Spleen (tissue), 11 donors: ENCODE measurements at regions not wholly inside any gene's neighbourhood (a gene's known extent, or its start where the extent isn't known, plus 50 kb on each side); places are given as distances from the start of the nearest gene placed in this dataset.

ENCODE experiments used
- DNase-seq: peaks from one replicate; pipeline ENCODE4 v3.0.0-alpha.2; 2020
- H3K27ac ChIP-seq, 8 donors: fragments of 200-600 bp; sonication (generic) in 7 of 8; 1 replicate in 4 of 8; 2 replicates in 4 of 8; pipeline versions ENCODE4 v1.5.0 to v1.8.0; 2016 to 2021; ENCODE audit warnings: inconsistent platforms in 4 of 8, mild to moderate bottlenecking in 4 of 8, moderate library complexity in 1 of 8
- H3K27me3 ChIP-seq, 7 donors: fragments of 200-600 bp; sonication (generic) in 6 of 7; replicated peaks in 1 of 7; 1 replicate in 4 of 7; 2 replicates in 3 of 7; pipeline versions ENCODE4 v1.5.0 to v1.8.0; 2016 to 2021; ENCODE audit warnings: inconsistent platforms in 3 of 7, mild to moderate bottlenecking in 1 of 7
- H3K36me3 ChIP-seq, 6 donors: fragments of 200-600 bp; sonication (generic) in 5 of 6; 1 replicate in 4 of 6; 2 replicates in 2 of 6; pipeline versions ENCODE4 v1.5.0 to v1.8.0; 2016 to 2021; ENCODE audit warnings: inconsistent platforms in 2 of 6
- H3K4me1 ChIP-seq, 6 donors: fragments of 200-600 bp; sonication (generic) in 5 of 6; 1 replicate in 3 of 6; 2 replicates in 3 of 6; pipeline versions ENCODE4 v1.5.0 to v1.8.0; 2016 to 2021; ENCODE audit warnings: inconsistent platforms in 3 of 6
- H3K4me3 ChIP-seq, 8 donors: fragments of 200-600 bp; sonication (generic) in 7 of 8; 1 replicate in 4 of 8; 2 replicates in 4 of 8; pipeline versions ENCODE4 v1.5.0 to v1.8.0; 2016 to 2021; ENCODE audit warnings: inconsistent platforms in 4 of 8, mild to moderate bottlenecking in 4 of 8, moderate library complexity in 2 of 8
- H3K9me3 ChIP-seq, 8 donors: fragments of 200-600 bp; sonication (generic) in 7 of 8; 1 replicate in 4 of 8; 2 replicates in 4 of 8; pipeline versions ENCODE4 v1.5.0 to v1.8.0; 2016 to 2021; ENCODE audit warnings: inconsistent platforms in 4 of 8
- POLR2A ChIP-seq, 3 donors: fragments of 450-650 bp; IDR thresholded peaks; one replicate each; pipeline ENCODE4 v1.5.1; 2017; ENCODE audit warnings: antibody characterized with exemption in 3 of 3, mild to moderate bottlenecking in 1 of 3
- POLR2AphosphoS5 ChIP-seq, 3 donors: sonication (generic); formaldehyde crosslinking; IDR thresholded peaks; one replicate each; pipeline ENCODE4 v1.5.1; 2017; ENCODE audit warnings: antibody characterized with exemption in 3 of 3
- WGBS, 5 donors: extraction: QIAGEN DNeasy Blood & Tissue Kit in 3 of 5; methylation state at CpG; one replicate each; pipeline versions ENCODE4 v1.1.5 to v1.1.7; 2013 to 2018; 5-methylcytosine and 5-hydroxymethylcytosine counted together
- intact Hi-C: fragments of 100-400 bp; cut with DNase I; formaldehyde crosslinking; loops from one replicate; pipeline ENCODE4 v1.15.0; 2023; ENCODE audit warnings: low total_unique reads
- TF ChIP-seq, protein P1 (sequence below), 11 experiments: fragments of 200-600 bp in 7 of 11; fragments of 450-650 bp in 4 of 11; sonication (generic) in 4 of 11; IDR thresholded peaks in 8 of 11; conservative IDR thresholded peaks in 3 of 11; 1 replicate in 7 of 11; 2 replicates in 4 of 11; pipeline versions ENCODE4 v1.4.0 to v1.8.0; 2016 to 2021; ENCODE audit warnings: antibody characterized with exemption in 11 of 11, inconsistent platforms in 4 of 11, mild to moderate bottlenecking in 1 of 11
- donor health status: healthy with polysubstance abuse.
- donor health status: DM: no; HTN: no; CAD: no; lungs with moderate emphysema.
- donor health status: DM: no; HTN: no; CAD: no.
- donor health status: Bipolar disorder and iron deficiency.
- donor health status: healthy.
- donor health status: DM: no; HTN: no; CAD: no.
- donor health status: DM: yes; HTN: yes; CAD: no.

GRCh38 chr2:59690849-59691248, 862.6 kb downstream of the BCL11A start:
- Histone ChIP-seq H3K9me3 (peaks cover 0 to 17% (median 11%) of the 10 kb centered on the region in 8 donors), H3K4me1 (no peaks in the 10 kb centered on the region), H3K36me3 (no peaks in the 10 kb centered on the region), H3K27ac (no peak overlapping the region), H3K4me3 (no peak overlapping the region), H3K27me3 (no peaks in the 10 kb centered on the region)
- TF ChIP-seq, protein P1, sequence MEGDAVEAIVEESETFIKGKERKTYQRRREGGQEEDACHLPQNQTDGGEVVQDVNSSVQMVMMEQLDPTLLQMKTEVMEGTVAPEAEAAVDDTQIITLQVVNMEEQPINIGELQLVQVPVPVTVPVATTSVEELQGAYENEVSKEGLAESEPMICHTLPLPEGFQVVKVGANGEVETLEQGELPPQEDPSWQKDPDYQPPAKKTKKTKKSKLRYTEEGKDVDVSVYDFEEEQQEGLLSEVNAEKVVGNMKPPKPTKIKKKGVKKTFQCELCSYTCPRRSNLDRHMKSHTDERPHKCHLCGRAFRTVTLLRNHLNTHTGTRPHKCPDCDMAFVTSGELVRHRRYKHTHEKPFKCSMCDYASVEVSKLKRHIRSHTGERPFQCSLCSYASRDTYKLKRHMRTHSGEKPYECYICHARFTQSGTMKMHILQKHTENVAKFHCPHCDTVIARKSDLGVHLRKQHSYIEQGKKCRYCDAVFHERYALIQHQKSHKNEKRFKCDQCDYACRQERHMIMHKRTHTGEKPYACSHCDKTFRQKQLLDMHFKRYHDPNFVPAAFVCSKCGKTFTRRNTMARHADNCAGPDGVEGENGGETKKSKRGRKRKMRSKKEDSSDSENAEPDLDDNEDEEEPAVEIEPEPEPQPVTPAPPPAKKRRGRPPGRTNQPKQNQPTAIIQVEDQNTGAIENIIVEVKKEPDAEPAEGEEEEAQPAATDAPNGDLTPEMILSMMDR (IDR thresholded peaks at IDR 0.05 in 8 of 11, conservative IDR thresholded peaks at IDR 0.05 in 3 of 11): no peak
- TF ChIP-seq POLR2AphosphoS5 (IDR thresholded peaks at IDR 0.05) (no peak), POLR2A (IDR thresholded peaks at IDR 0.05) (no peak)
- WGBS, 5 donors: 82 to 92% (median 89%) methylated on average over 4 of the region's 4 CpGs
- intact Hi-C loops: no loop called here
- no peak for DNase-seq

GRCh38 chr2:59684771-59685166, 868.7 kb downstream of the BCL11A start:
- Histone ChIP-seq H3K27ac (no peak overlapping the region), H3K36me3 (no peaks in the 10 kb centered on the region), H3K4me3 (no peak overlapping the region), H3K9me3 (peaks cover 0 to 23% (median 4%) of the 10 kb centered on the region in 8 donors), H3K27me3 (no peaks in the 10 kb centered on the region), H3K4me1 (no peaks in the 10 kb centered on the region)
- 67 to 76% (median 75%) methylated on average over 1 of the region's 1 CpG for WGBS, 5 donors
- no peak for DNase-seq
- intact Hi-C loops: no loop called here
- TF ChIP-seq, protein P1 (IDR thresholded peaks at IDR 0.05 in 8 of 11, conservative IDR thresholded peaks at IDR 0.05 in 3 of 11): no peak
- TF ChIP-seq POLR2AphosphoS5 (IDR thresholded peaks at IDR 0.05): no peak
- TF ChIP-seq POLR2A (IDR thresholded peaks at IDR 0.05): no peak

DNA sequence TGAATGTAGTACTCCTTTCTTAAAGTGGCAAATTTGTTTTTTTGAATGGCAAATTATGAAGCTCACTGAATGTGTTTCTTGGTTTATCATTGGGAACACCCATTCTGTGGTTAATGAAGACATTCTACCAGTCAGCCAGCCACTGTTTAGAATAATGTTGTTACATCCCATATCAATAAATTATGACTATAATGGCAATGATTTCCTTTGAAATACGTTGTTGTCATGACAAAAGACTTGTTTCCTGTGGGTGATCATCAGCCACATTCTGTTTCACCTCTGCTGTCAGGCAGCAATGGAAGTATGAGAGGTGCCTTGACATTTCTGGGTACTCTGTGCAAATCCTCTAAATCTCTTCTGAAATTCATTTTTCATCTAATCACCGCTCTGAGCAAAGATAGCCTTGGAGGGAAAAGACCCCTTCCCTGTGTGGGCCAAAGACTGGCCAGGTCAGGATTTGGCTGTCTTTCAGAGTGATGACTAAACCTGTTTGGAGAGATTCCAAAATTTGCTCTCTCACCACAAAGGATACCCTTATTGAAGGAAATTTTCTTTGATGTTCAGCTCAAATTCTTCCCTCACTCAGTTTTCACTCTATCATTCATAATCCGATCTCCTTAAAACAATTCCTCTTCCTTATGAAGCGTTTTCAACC, 869.2 kb downstream of the BCL11A start:
- TF ChIP-seq POLR2A (IDR thresholded peaks at IDR 0.05): no peak
- no peak for TF ChIP-seq POLR2AphosphoS5 (IDR thresholded peaks at IDR 0.05)
- TF ChIP-seq, protein P1 (IDR thresholded peaks at IDR 0.05 in 8 of 11, conservative IDR thresholded peaks at IDR 0.05 in 3 of 11): no peak
- 58 to 67% (median 65%) methylated on average over 4 of the region's 4 CpGs for WGBS, 5 donors

GRCh38 chr2:59680863-59681262, 872.6 kb downstream of the BCL11A start:
- Histone ChIP-seq H3K4me1 (no peaks in the 10 kb centered on the region), H3K27me3 (no peaks in the 10 kb centered on the region), H3K27ac (no peak overlapping the region), H3K9me3 (peaks cover 0 to 23% (median 4%) of the 10 kb centered on the region in 8 donors), H3K4me3 (no peak overlapping the region), H3K36me3 (no peaks in the 10 kb centered on the region)
- intact Hi-C loops: no loop called here
- TF ChIP-seq, protein P1 (IDR thresholded peaks at IDR 0.05 in 8 of 11, conservative IDR thresholded peaks at IDR 0.05 in 3 of 11): no peak
- TF ChIP-seq POLR2AphosphoS5 (IDR thresholded peaks at IDR 0.05): no peak
- no peak for TF ChIP-seq POLR2A (IDR thresholded peaks at IDR 0.05)
- WGBS, 5 donors: 87 to 98% (median 94%) methylated on average over 1 of the region's 1 CpG
- DNase-seq: no peak

More for the DNA sequence above, 869.2 kb downstream of the BCL11A start:
- H3K27me3 ChIP-seq: no peaks in the 10 kb centered on the region
- H3K27ac ChIP-seq: no peak overlapping the region
- H3K36me3 ChIP-seq: no peaks in the 10 kb centered on the region
- H3K4me1 ChIP-seq: no peaks in the 10 kb centered on the region
- H3K4me3 ChIP-seq: no peak overlapping the region
- no peak for DNase-seq
- intact Hi-C loops: no loop called here
- H3K9me3 ChIP-seq: peaks cover 0 to 23% (median 4%) of the 10 kb centered on the region in 8 donors
